Endothelial cell of umbilical vein (primary cell): ENCODE measurements at regions not wholly inside any gene's neighbourhood (a gene's known extent, or its start where the extent isn't known, plus 50 kb on each side); places are given as distances from the start of the nearest gene placed in this dataset.

Experiments
- CTCF ChIP-seq, 2 donors: IDR thresholded peaks; 1 replicate in 1 of 2; 2 replicates in 1 of 2; pipeline ENCODE4 v1.5.1; 2011; ENCODE audit warnings: low read length in 2 of 2, mild to moderate bottlenecking in 2 of 2, moderate library complexity in 2 of 2, control low read depth in 1 of 2, inconsistent platforms in 1 of 2, low read depth in 1 of 2; ENCODE audit not compliant: insufficient read depth in 1 of 2; ENCODE audit errors: extremely low read depth in 1 of 2
- EZH2 ChIP-seq: IDR thresholded peaks from 2 replicates; pipeline ENCODE4 v1.6.1; 2012; ENCODE audit warnings: borderline replicate concordance, low read depth, mild to moderate bottlenecking, moderate library complexity, low read length, inconsistent platforms; ENCODE audit not compliant: severe bottlenecking
- FOS ChIP-seq: IDR thresholded peaks from 2 replicates; pipeline ENCODE4 v1.6.1; 2011; ENCODE audit warnings: mild to moderate bottlenecking, low read length, moderate library complexity, borderline replicate concordance; ENCODE audit not compliant: insufficient read depth
- GATA2 ChIP-seq: IDR thresholded peaks from 2 replicates; pipeline ENCODE4 v1.7.0; 2011; ENCODE audit warnings: low read depth, mild to moderate bottlenecking, moderate library complexity, mixed read lengths, low read length; ENCODE audit not compliant: insufficient read length, insufficient read depth
- JUN ChIP-seq: IDR thresholded peaks from 2 replicates; pipeline ENCODE4 v1.6.1; 2011; ENCODE audit warnings: borderline replicate concordance, low read depth; ENCODE audit not compliant: insufficient read length, insufficient read depth
- MAX ChIP-seq: IDR thresholded peaks from 2 replicates; pipeline ENCODE4 v1.6.1; 2011; ENCODE audit not compliant: insufficient read depth, insufficient read length
- MYC ChIP-seq: IDR thresholded peaks from one replicate; pipeline ENCODE4 v1.6.1; 2011; ENCODE audit warnings: mild to moderate bottlenecking, low read depth, low read length
- POLR2A ChIP-seq: IDR thresholded peaks from 2 replicates; pipeline ENCODE4 v1.6.1; 2012; ENCODE audit warnings: low read depth, mild to moderate bottlenecking, control low read depth, low read length
- POLR2AphosphoS5 ChIP-seq: IDR thresholded peaks from 2 replicates; pipeline ENCODE4 v1.6.1; 2012; ENCODE audit warnings: low read depth, mild to moderate bottlenecking, control low read depth, low read length, moderate library complexity; ENCODE audit not compliant: insufficient read depth

GRCh38 chr11:27786864-27787263, 86.6 kb upstream of the BDNF start:
- TF ChIP-seq MAX (no peak), POLR2A (no peak), POLR2AphosphoS5 (no peak), CTCF (IDR thresholded peaks at IDR 0.05; ENCODE audit: extremely low read depth in 1 of 2, insufficient read depth in 1 of 2, low read depth in 1 of 2, low read length in 2 of 2) (no peak), MYC (no peak), EZH2 (no peak), JUN (no peak), FOS (no peak), GATA2 (no peak)
